ENCODE measurements at regions not wholly inside any gene's neighbourhood (a gene's known extent, or its start where the extent isn't known, plus 50 kb on each side); places are given as distances from the start of the nearest gene placed in this dataset.

DNA sequence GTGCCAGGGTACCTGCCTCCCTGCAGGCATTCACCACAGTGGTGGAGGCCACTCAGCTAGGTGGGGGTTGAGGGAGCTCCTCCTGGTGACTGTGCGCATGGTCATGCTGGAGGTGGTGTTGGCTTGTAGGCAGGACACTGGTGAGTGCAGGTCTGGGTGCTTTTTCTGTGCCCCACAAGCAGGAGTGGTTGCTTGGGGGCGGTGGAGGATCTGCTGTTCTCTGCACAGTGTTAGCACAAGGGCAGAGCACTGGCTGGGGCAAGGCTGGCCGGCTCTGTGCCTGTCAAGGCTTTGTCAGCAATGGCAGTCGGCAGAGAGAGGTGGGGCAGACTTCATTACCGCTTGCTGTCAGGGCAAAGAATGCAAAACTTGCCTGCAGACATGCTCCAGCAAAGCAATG is 632.1 kb upstream of the ID4 start:
- TF ChIP-seq POLR2A (IDR thresholded peaks at IDR 0.05; ENCODE audit: low read depth, low read length), result no peak
- TF ChIP-seq TAF1 (IDR thresholded peaks at IDR 0.05; ENCODE audit: low read depth, low read length), result no peak
- TF ChIP-seq SPI1 (IDR thresholded peaks at IDR 0.05; ENCODE audit: low read depth, low read length), result no peak
- TF ChIP-seq POLR2AphosphoS5 (IDR thresholded peaks at IDR 0.05; ENCODE audit: low read depth, low read length), result no peak
